IPS-20b (cell line): ENCODE measurements at regions not wholly inside any gene's neighbourhood (a gene's known extent, or its start where the extent isn't known, plus 50 kb on each side); places are given as distances from the start of the nearest gene placed in this dataset.

Experiments used
- H3K27ac ChIP-seq: one replicate; pipeline ENCODE4 v1.5.1; 2013; ENCODE audit warnings: low read length
- H3K27me3 ChIP-seq: 2 replicates; pipeline ENCODE4 v1.6.1; 2013; ENCODE audit warnings: mild to moderate bottlenecking, low read length, inconsistent platforms; ENCODE audit not compliant: insufficient read depth
- H3K36me3 ChIP-seq: 2 replicates; pipeline ENCODE4 v1.6.1; 2013; ENCODE audit warnings: low read depth, mild to moderate bottlenecking, inconsistent platforms, low read length, moderate library complexity; ENCODE audit not compliant: insufficient read depth
- H3K4me1 ChIP-seq: 2 replicates; pipeline ENCODE4 v1.6.1; 2013; ENCODE audit warnings: mild to moderate bottlenecking, control low read depth, inconsistent platforms, low read length, moderate library complexity; ENCODE audit not compliant: insufficient read depth
- H3K4me3 ChIP-seq: 2 replicates; pipeline ENCODE4 v1.5.1; 2013; ENCODE audit warnings: mild to moderate bottlenecking, low read length, inconsistent platforms
- H3K9ac ChIP-seq: 2 replicates; pipeline ENCODE4 v1.6.1; 2013; ENCODE audit warnings: low read depth, mild to moderate bottlenecking, inconsistent platforms, low read length, moderate library complexity
- H3K9me3 ChIP-seq: 2 replicates; pipeline ENCODE4 v1.6.1; 2013; ENCODE audit warnings: mild to moderate bottlenecking, low read depth, low read length, inconsistent platforms; ENCODE audit not compliant: insufficient read depth

GRCh38 chr11:98153752-98154151 lies 867.0 kb upstream of the CNTN5 start:
- H3K27ac ChIP-seq, result no peak overlapping the region
- no peaks in the 10 kb centered on the region for H3K27me3 ChIP-seq
- no peak overlapping the region for H3K9ac ChIP-seq
- H3K36me3 ChIP-seq, result no peaks in the 10 kb centered on the region
- H3K4me3 ChIP-seq, result no peak overlapping the region
- H3K9me3 ChIP-seq, result peaks cover 12% of the 10 kb centered on the region; the same call in 1 of the 2 replicates
- H3K4me1 ChIP-seq, result peaks cover 4% of the 10 kb centered on the region

- H3K4me1 ChIP-seq, result peaks cover 4% of the 10 kb centered on the region
- no peaks in the 10 kb centered on the region for H3K27me3 ChIP-seq
- no peak overlapping the region for H3K27ac ChIP-seq
- peaks cover 16% of the 10 kb centered on the region; the same call in 1 of the 2 replicates for H3K9me3 ChIP-seq
- no peak overlapping the region for H3K4me3 ChIP-seq
- H3K9ac ChIP-seq, result no peak overlapping the region
- no peaks in the 10 kb centered on the region for H3K36me3 ChIP-seq
Observed at GRCh38 chr11:98155696-98156095, 865.1 kb upstream of the CNTN5 start.

GRCh38 chr11:98177925-98178324 lies 842.8 kb upstream of the CNTN5 start:
- H3K27ac ChIP-seq, result no peak overlapping the region
- no peaks in the 10 kb centered on the region for H3K4me1 ChIP-seq
- no peaks in the 10 kb centered on the region for H3K9me3 ChIP-seq
- H3K36me3 ChIP-seq, result no peaks in the 10 kb centered on the region
- no peak overlapping the region for H3K9ac ChIP-seq
- no peaks in the 10 kb centered on the region for H3K27me3 ChIP-seq
- H3K4me3 ChIP-seq, result no peak overlapping the region

- Histone ChIP-seq H3K4me1 (no peaks in the 10 kb centered on the region), H3K9ac (no peak overlapping the region), H3K4me3 (no peak overlapping the region), H3K27ac (no peak overlapping the region), H3K27me3 (no peaks in the 10 kb centered on the region), H3K36me3 (no peaks in the 10 kb centered on the region), H3K9me3 (no peaks in the 10 kb centered on the region; the same call in 1 of the 2 replicates)
Observed at GRCh38 chr11:98180511-98180910, 840.2 kb upstream of the CNTN5 start.

- no peak overlapping the region for H3K4me3 ChIP-seq
- no peak overlapping the region for H3K27ac ChIP-seq
- H3K4me1 ChIP-seq, result no peaks in the 10 kb centered on the region
- no peak overlapping the region for H3K9ac ChIP-seq
- H3K9me3 ChIP-seq, result no peaks in the 10 kb centered on the region; the same call in 1 of the 2 replicates
- H3K27me3 ChIP-seq, result no peaks in the 10 kb centered on the region
- no peaks in the 10 kb centered on the region for H3K36me3 ChIP-seq
Observed at GRCh38 chr11:98180921-98181320, 839.8 kb upstream of the CNTN5 start.

- Histone ChIP-seq H3K27me3 (no peaks in the 10 kb centered on the region), H3K27ac (no peak overlapping the region), H3K36me3 (no peaks in the 10 kb centered on the region), H3K9ac (no peak overlapping the region), H3K9me3 (no peaks in the 10 kb centered on the region; the same call in 1 of the 2 replicates), H3K4me1 (no peaks in the 10 kb centered on the region), H3K4me3 (no peak overlapping the region)
Observed at GRCh38 chr11:98183034-98183433, 837.7 kb upstream of the CNTN5 start.

- no peaks in the 10 kb centered on the region; the same call in 1 of the 2 replicates for H3K9me3 ChIP-seq
- H3K27me3 ChIP-seq, result no peaks in the 10 kb centered on the region
- H3K9ac ChIP-seq, result no peak overlapping the region
- H3K27ac ChIP-seq, result no peak overlapping the region
- H3K36me3 ChIP-seq, result no peaks in the 10 kb centered on the region
- H3K4me1 ChIP-seq, result no peaks in the 10 kb centered on the region
- no peak overlapping the region for H3K4me3 ChIP-seq
Observed at GRCh38 chr11:98185245-98185644, 835.5 kb upstream of the CNTN5 start.

GRCh38 chr11:98194611-98195010 lies 826.1 kb upstream of the CNTN5 start:
- Histone ChIP-seq H3K4me3 (no peak overlapping the region), H3K9ac (no peak overlapping the region), H3K27ac (no peak overlapping the region), H3K9me3 (no peaks in the 10 kb centered on the region), H3K4me1 (no peaks in the 10 kb centered on the region), H3K36me3 (no peaks in the 10 kb centered on the region), H3K27me3 (no peaks in the 10 kb centered on the region)

GRCh38 chr11:98195300-98195699 lies 825.4 kb upstream of the CNTN5 start:
- Histone ChIP-seq H3K27ac (no peak overlapping the region), H3K9ac (no peak overlapping the region), H3K4me3 (no peak overlapping the region), H3K27me3 (no peaks in the 10 kb centered on the region), H3K36me3 (no peaks in the 10 kb centered on the region), H3K4me1 (no peaks in the 10 kb centered on the region), H3K9me3 (no peaks in the 10 kb centered on the region)

- Histone ChIP-seq H3K4me3 (no peak overlapping the region), H3K27me3 (no peaks in the 10 kb centered on the region), H3K4me1 (no peaks in the 10 kb centered on the region), H3K27ac (no peak overlapping the region), H3K9me3 (no peaks in the 10 kb centered on the region), H3K36me3 (no peaks in the 10 kb centered on the region), H3K9ac (no peak overlapping the region)
Observed at GRCh38 chr11:98207086-98207485, 813.7 kb upstream of the CNTN5 start.

- Histone ChIP-seq H3K9me3 (no peaks in the 10 kb centered on the region), H3K4me1 (no peaks in the 10 kb centered on the region), H3K36me3 (no peaks in the 10 kb centered on the region), H3K4me3 (no peak overlapping the region), H3K9ac (no peak overlapping the region), H3K27ac (no peak overlapping the region), H3K27me3 (no peaks in the 10 kb centered on the region)
Observed at GRCh38 chr11:98227278-98227677, 793.5 kb upstream of the CNTN5 start.

- Histone ChIP-seq H3K27ac (no peak overlapping the region), H3K27me3 (no peaks in the 10 kb centered on the region), H3K9ac (no peak overlapping the region), H3K9me3 (no peaks in the 10 kb centered on the region), H3K4me3 (no peak overlapping the region), H3K4me1 (no peaks in the 10 kb centered on the region), H3K36me3 (no peaks in the 10 kb centered on the region)
Observed at GRCh38 chr11:98230678-98231077, 790.1 kb upstream of the CNTN5 start.

GRCh38 chr11:98234698-98235097 lies 786.1 kb upstream of the CNTN5 start:
- H3K36me3 ChIP-seq, result no peaks in the 10 kb centered on the region
- H3K27ac ChIP-seq, result no peak overlapping the region
- H3K9ac ChIP-seq, result no peak overlapping the region
- H3K9me3 ChIP-seq, result no peaks in the 10 kb centered on the region; the same call in 1 of the 2 replicates
- no peaks in the 10 kb centered on the region for H3K4me1 ChIP-seq
- no peaks in the 10 kb centered on the region for H3K27me3 ChIP-seq
- no peak overlapping the region for H3K4me3 ChIP-seq
